K562 (cell line): ENCODE measurements at regions not wholly inside any gene's neighbourhood (a gene's known extent, or its start where the extent isn't known, plus 50 kb on each side); places are given as distances from the start of the nearest gene placed in this dataset.

ENCODE experiments used
- CTCF ChIP-seq, 3 experiments: IDR thresholded peaks in 2 of 3; conservative IDR thresholded peaks in 1 of 3; 2 replicates each; pipeline ENCODE4 v1.5.1; 2011 to 2012; ENCODE audit warnings: low read length in 3 of 3, mild to moderate bottlenecking in 3 of 3, control low read depth in 2 of 3, improper control_type of control experiment in 1 of 3, inconsistent platforms in 1 of 3, low read depth in 1 of 3, mixed read lengths in 1 of 3, moderate library complexity in 1 of 3; ENCODE audit not compliant: insufficient read depth in 2 of 3
- KLF6 ChIP-seq: fragments of 250-450 bp; sonication (Bioruptor Pico); IDR thresholded peaks from 2 replicates; pipeline ENCODE4 v1.4.0; 2020; ENCODE audit warnings: mild to moderate bottlenecking, moderate library complexity, borderline replicate concordance
- MXD1 ChIP-seq: fragments of 250-450 bp; sonication (Bioruptor Pico); IDR thresholded peaks from 2 replicates; pipeline ENCODE4 v1.8.0; 2021; ENCODE audit warnings: borderline replicate concordance, mild to moderate bottlenecking, moderate library complexity; ENCODE audit not compliant: poor library complexity, severe bottlenecking
- NFXL1 ChIP-seq: fragments of 450-650 bp; formaldehyde crosslinking; IDR thresholded peaks from 2 replicates; pipeline ENCODE4 v1.4.0; 2021; ENCODE audit warnings: mild to moderate bottlenecking
- SP2 ChIP-seq: IDR thresholded peaks from 2 replicates; pipeline ENCODE4 v1.6.1; 2011; ENCODE audit warnings: mild to moderate bottlenecking, low read depth, low read length, moderate library complexity; ENCODE audit not compliant: poor library complexity, severe bottlenecking; ENCODE audit errors: extremely low read depth

GRCh38 chr6:90960324-90960723 is 373.5 kb upstream of the MAP3K7 start:
- TF ChIP-seq SP2 (no peak), KLF6 (CRISPR knock-in tag) (no peak), CTCF (IDR thresholded peaks at IDR 0.05 in 2 of 3, conservative IDR thresholded peaks at IDR 0.05 in 1 of 3; ENCODE audit: insufficient read depth in 2 of 3, low read depth in 1 of 3, low read length in 3 of 3) (no peak), NFXL1 (CRISPR knock-in tag) (no peak), MXD1 (no peak)
